IMR-90 (cell line): ENCODE measurements at regions not wholly inside any gene's neighbourhood (a gene's known extent, or its start where the extent isn't known, plus 50 kb on each side); places are given as distances from the start of the nearest gene placed in this dataset.

Source experiments
- ATAC-seq: fragments of 200-7000 bp; cut with Tn5 transposase; 2 replicates; pipeline ENCODE4 v1.9.1; 2020; ENCODE audit warnings: low read depth, mild to moderate bottlenecking, moderate library complexity
- BruUV-seq: library from RNA; stranded (reverse); fragments of 400-500 nt; replicated peaks from 2 replicates; lab custom pipeline; 2021; lab: Mats Ljungman, UMichigan
- CTCF ChIA-PET: fragments of 300-600 bp; formaldehyde crosslinking; extraction: SDS; loops from one replicate; lab custom pipeline; 2021; ENCODE audit warnings: antibody characterized with exemption; lab: Yijun Ruan, JAX
- POLR2A ChIA-PET: fragments of 300-600 bp; sonication (Branson Sonifier 250); formaldehyde crosslinking; loops from one replicate; lab custom pipeline; 2022; ENCODE audit warnings: antibody characterized with exemption; ENCODE audit not compliant: unreplicated experiment; lab: Charles Lee
- DNase-seq: peaks from one replicate; pipeline ENCODE4 v3.0.0; 2013
- H2AFZ ChIP-seq: replicated peaks from 2 replicates; pipeline ENCODE3; 2013; ENCODE audit warnings: low read length, mild to moderate bottlenecking; ENCODE audit not compliant: poor library complexity
- H2AK5ac ChIP-seq: 2 replicates; pipeline ENCODE4 v1.6.1; 2013; ENCODE audit warnings: low read depth, low read length, inconsistent platforms
- H2AK9ac ChIP-seq: replicated peaks from 2 replicates; pipeline ENCODE3; 2013; ENCODE audit warnings: mild to moderate bottlenecking, low read depth, low read length, moderate library complexity; ENCODE audit not compliant: poor library complexity
- H2BK120ac ChIP-seq: 2 replicates; pipeline ENCODE4 v1.6.1; 2013; ENCODE audit warnings: low read depth, low read length, inconsistent platforms
- H2BK15ac ChIP-seq: 3 replicates; pipeline ENCODE4 v1.6.1; 2013; ENCODE audit warnings: low read depth, low read length, inconsistent platforms
- H2BK20ac ChIP-seq: 2 replicates; pipeline ENCODE4 v1.6.1; 2013; ENCODE audit warnings: low read depth, mild to moderate bottlenecking, inconsistent platforms, low read length, moderate library complexity
- H2BK5ac ChIP-seq: 2 replicates; pipeline ENCODE4 v1.6.1; 2013; ENCODE audit warnings: mild to moderate bottlenecking, low read depth, low read length, inconsistent platforms; ENCODE audit not compliant: poor library complexity, severe bottlenecking
- H3K14ac ChIP-seq: replicated peaks from 2 replicates; pipeline ENCODE4 v1.6.1; 2013; ENCODE audit warnings: low read depth, low read length, inconsistent platforms
- H3K18ac ChIP-seq: 2 replicates; pipeline ENCODE4 v1.6.1; 2013; ENCODE audit warnings: low read depth, low read length, control low read depth
- H3K23ac ChIP-seq: 2 replicates; pipeline ENCODE4 v1.6.1; 2013; ENCODE audit warnings: low read depth, low read length, inconsistent platforms
- H3K27ac ChIP-seq: 2 replicates; pipeline ENCODE4 v1.5.1; 2013; ENCODE audit warnings: mild to moderate bottlenecking, control low read depth, low read length; ENCODE audit not compliant: insufficient read depth
- H3K27me3 ChIP-seq: 2 replicates; pipeline ENCODE4 v1.6.1; 2013; ENCODE audit warnings: low read length; ENCODE audit not compliant: control insufficient read depth, insufficient read depth
- H3K36me3 ChIP-seq: 2 replicates; pipeline ENCODE4 v1.6.1; 2013; ENCODE audit warnings: low read length, mixed read lengths; ENCODE audit not compliant: control insufficient read depth, insufficient read depth
- H3K4ac ChIP-seq: 2 replicates; pipeline ENCODE4 v1.6.1; 2013; ENCODE audit warnings: low read depth, low read length, inconsistent platforms
- H3K4me1 ChIP-seq: 2 replicates; pipeline ENCODE4 v1.6.1; 2013; ENCODE audit warnings: low read length, mixed read lengths; ENCODE audit not compliant: control insufficient read depth, insufficient read depth
- H3K4me2 ChIP-seq: 2 replicates; pipeline ENCODE4 v1.6.1; 2013; ENCODE audit warnings: low read depth, mild to moderate bottlenecking, control low read depth, low read length, moderate library complexity
- H3K4me3 ChIP-seq: 2 replicates; pipeline ENCODE4 v1.5.1; 2013; ENCODE audit warnings: low read depth, mild to moderate bottlenecking, control low read depth, low read length, moderate library complexity; ENCODE audit not compliant: insufficient read depth
- H3K56ac ChIP-seq: 2 replicates; pipeline ENCODE4 v1.6.1; 2013; ENCODE audit warnings: low read length, inconsistent platforms; ENCODE audit not compliant: insufficient read depth; ENCODE audit errors: extremely low read depth
- H3K79me1 ChIP-seq, 2 experiments: 2 replicates each; pipeline ENCODE4 v1.6.1; 2013; ENCODE audit warnings: low read length in 2 of 2, inconsistent platforms in 1 of 2, low read depth in 1 of 2
- H3K9ac ChIP-seq: 2 replicates; pipeline ENCODE4 v1.6.1; 2013; ENCODE audit warnings: low read depth, low read length, control low read depth
- H3K9me1 ChIP-seq: 2 replicates; pipeline ENCODE4 v1.6.1; 2013; ENCODE audit warnings: low read length, inconsistent platforms; ENCODE audit not compliant: insufficient read depth
- H3K9me3 ChIP-seq: 2 replicates; pipeline ENCODE4 v1.6.1; 2013; ENCODE audit warnings: low read length; ENCODE audit not compliant: control insufficient read depth, insufficient read depth
- H4K20me1 ChIP-seq: 2 replicates; pipeline ENCODE4 v1.6.1; 2013; ENCODE audit warnings: low read length, inconsistent platforms; ENCODE audit not compliant: insufficient read depth
- H4K5ac ChIP-seq: 2 replicates; pipeline ENCODE4 v1.6.1; 2013; ENCODE audit warnings: mild to moderate bottlenecking, low read depth, low read length, control low read depth
- H4K8ac ChIP-seq, 2 experiments: 2 replicates each; pipeline ENCODE4 v1.6.1; 2013; ENCODE audit warnings: low read depth in 2 of 2, low read length in 2 of 2, control low read depth in 1 of 2, inconsistent platforms in 1 of 2
- H4K91ac ChIP-seq: 2 replicates; pipeline ENCODE4 v1.6.1; 2013; ENCODE audit warnings: low read depth, low read length, inconsistent platforms; ENCODE audit not compliant: insufficient read depth
- CEBPB ChIP-seq: IDR thresholded peaks from 2 replicates; pipeline ENCODE4 v1.6.1; 2012; ENCODE audit warnings: low read depth, low read length, improper control_type of control experiment
- FOS ChIP-seq: fragments of 150-350 bp; IDR thresholded peaks from 2 replicates; pipeline ENCODE4 v1.6.1; 2016; ENCODE audit warnings: low read depth, low read length
- MAFK ChIP-seq: IDR thresholded peaks from 2 replicates; pipeline ENCODE4 v1.6.1; 2012; ENCODE audit warnings: low read depth, low read length, improper control_type of control experiment
- MAZ ChIP-seq: IDR thresholded peaks from 2 replicates; pipeline ENCODE4 v1.6.1; 2012; ENCODE audit warnings: low read depth, mild to moderate bottlenecking, low read length, improper control_type of control experiment, moderate library complexity, borderline replicate concordance
- MXI1 ChIP-seq: IDR thresholded peaks from 2 replicates; pipeline ENCODE4 v1.6.1; 2012; ENCODE audit warnings: low read depth, mild to moderate bottlenecking, low read length, moderate library complexity, borderline replicate concordance
- NFE2L2 ChIP-seq: fragments of 150-350 bp; IDR thresholded peaks from 2 replicates; pipeline ENCODE4 v1.6.1; 2016; ENCODE audit warnings: low read depth, mild to moderate bottlenecking, low read length
- POLR2A ChIP-seq: IDR thresholded peaks from 2 replicates; pipeline ENCODE4 v1.6.1; 2012; ENCODE audit warnings: mild to moderate bottlenecking, low read depth, low read length
- RAD21 ChIP-seq: IDR thresholded peaks from 2 replicates; pipeline ENCODE4 v1.6.1; 2012; ENCODE audit warnings: low read length, improper control_type of control experiment
- RCOR1 ChIP-seq: IDR thresholded peaks from 2 replicates; pipeline ENCODE4 v1.6.1; 2012; ENCODE audit warnings: mild to moderate bottlenecking, low read length, improper control_type of control experiment; ENCODE audit not compliant: insufficient replicate concordance
- WGBS, 2 experiments: methylation state at CpG; one replicate each; pipeline versions ENCODE4 v1.1.5 to v1.1.7; 2013; ENCODE audit warnings: missing lambda C conversion rate in 2 of 2; ENCODE audit not compliant: insufficient read length in 1 of 2; ENCODE audit errors: extremely low coverage in 2 of 2; 5-methylcytosine and 5-hydroxymethylcytosine counted together
- dilution Hi-C: fragments of 300-500 bp; cut with HindIII; formaldehyde crosslinking; loops from one replicate; pipeline ENCODE4 v1.14.3; 2018; ENCODE audit warnings: low sequenced_read_pairs; ENCODE audit not compliant: unreplicated experiment
- in situ Hi-C: fragments of 300-500 bp; cut with MboI; formaldehyde crosslinking; loops from 3 replicates; pipeline ENCODE4 v1.14.3; 2019; ENCODE audit warnings: low sequenced_read_pairs, inconsistent platforms, mixed read lengths
- intact Hi-C: fragments of 100-400 bp; cut with micrococcal nuclease; formaldehyde crosslinking; loops from 2 replicates; pipeline ENCODE4 v1.10.0; 2022
- TF ChIP-seq, protein P1 (sequence below): fragments of 150-350 bp; IDR thresholded peaks from 2 replicates; pipeline ENCODE4 v1.6.1; 2016; ENCODE audit warnings: low read depth, mild to moderate bottlenecking, low read length, moderate library complexity, borderline replicate concordance

DNA sequence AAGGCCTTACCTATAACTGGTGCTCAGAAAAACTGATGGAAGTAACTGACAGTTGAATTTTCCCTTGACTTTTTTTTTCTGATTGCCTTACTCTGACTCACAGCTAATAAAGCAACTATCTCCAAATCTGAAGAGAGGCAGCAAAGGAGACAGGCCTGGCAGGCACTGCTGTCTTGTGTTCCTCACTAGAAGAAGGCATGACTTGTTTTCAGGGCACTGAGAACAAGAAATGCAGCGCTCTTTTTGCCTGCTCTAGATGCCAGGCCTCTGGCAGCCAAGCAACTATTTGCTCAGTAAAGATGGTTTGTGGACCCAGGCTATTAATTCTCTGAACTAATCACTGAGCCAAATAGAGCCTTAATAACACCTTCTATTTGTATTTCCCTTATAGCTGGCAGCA lies 155.1 kb downstream of the PRDM13 start:
- no peaks in the 10 kb centered on the region for H3K79me1 ChIP-seq
- H3K4me3 ChIP-seq, result no peak overlapping the region
- ATAC-seq (no peak), DNase-seq (no peak)
- no peak overlapping the region for H3K18ac ChIP-seq
- H3K27me3 ChIP-seq, result no peaks in the 10 kb centered on the region
- H3K9ac ChIP-seq, result no peak overlapping the region
- no peak overlapping the region for H2BK120ac ChIP-seq
- H3K9me1 ChIP-seq, result no peaks in the 10 kb centered on the region
- intact Hi-C loops (no loop called here), dilution Hi-C loops (no loop called here), in situ Hi-C loops (no loop called here)
- H3K36me3 ChIP-seq, result no peaks in the 10 kb centered on the region
- no peak for TF ChIP-seq MXI1
- TF ChIP-seq MAFK, result no peak
- TF ChIP-seq RAD21, result no peak
- TF ChIP-seq POLR2A, result no peak
- TF ChIP-seq, protein P1, sequence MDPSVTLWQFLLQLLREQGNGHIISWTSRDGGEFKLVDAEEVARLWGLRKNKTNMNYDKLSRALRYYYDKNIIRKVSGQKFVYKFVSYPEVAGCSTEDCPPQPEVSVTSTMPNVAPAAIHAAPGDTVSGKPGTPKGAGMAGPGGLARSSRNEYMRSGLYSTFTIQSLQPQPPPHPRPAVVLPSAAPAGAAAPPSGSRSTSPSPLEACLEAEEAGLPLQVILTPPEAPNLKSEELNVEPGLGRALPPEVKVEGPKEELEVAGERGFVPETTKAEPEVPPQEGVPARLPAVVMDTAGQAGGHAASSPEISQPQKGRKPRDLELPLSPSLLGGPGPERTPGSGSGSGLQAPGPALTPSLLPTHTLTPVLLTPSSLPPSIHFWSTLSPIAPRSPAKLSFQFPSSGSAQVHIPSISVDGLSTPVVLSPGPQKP, result no peak
- no peak for TF ChIP-seq CEBPB
- no peak for TF ChIP-seq FOS
- TF ChIP-seq NFE2L2, result no peak
- TF ChIP-seq RCOR1, result no peak
- TF ChIP-seq MAZ, result no peak
- no TSS peak for BruUV-seq
- ChIA-PET CTCF (no interaction called here), POLR2A (interaction anchor here (0.6 kb wide), 1 partner anchor 52 kb away, joined by 3 read pairs; no protein-coding TSS in a partner anchor)
- H3K9me3 ChIP-seq, result no peaks in the 10 kb centered on the region
- H2BK20ac ChIP-seq, result no peak overlapping the region
- no peaks in the 10 kb centered on the region for H3K4me1 ChIP-seq
- H2AK5ac ChIP-seq, result no peak overlapping the region
- H4K91ac ChIP-seq, result no peak overlapping the region
- no peak overlapping the region for H2AFZ ChIP-seq
- H3K23ac ChIP-seq, result no peak overlapping the region
- H3K4ac ChIP-seq, result no peak overlapping the region
- no peak overlapping the region for H2BK15ac ChIP-seq
- no peak overlapping the region for H4K5ac ChIP-seq
- H3K56ac ChIP-seq, result no peak overlapping the region
- no peak overlapping the region for H4K8ac ChIP-seq
- H3K14ac ChIP-seq, result no peak overlapping the region
- WGBS, 2 experiments, result 0% methylated on average over 1 of the region's 1 CpG; no CpG with 5 or more reads in 1 of the 2 experiments
- no peak overlapping the region for H2BK5ac ChIP-seq
- no peak overlapping the region for H3K4me2 ChIP-seq
- H3K27ac ChIP-seq, result no peak overlapping the region
- H4K20me1 ChIP-seq, result no peaks in the 10 kb centered on the region
- no peak overlapping the region for H2AK9ac ChIP-seq
